ENCODE measurements at regions not wholly inside any gene's neighbourhood (a gene's known extent, or its start where the extent isn't known, plus 50 kb on each side); places are given as distances from the start of the nearest gene placed in this dataset.

- ATAC-seq (no peak), DNase-seq (ENCODE audit: low read depth in 1 of 2, low spot score in 1 of 2) (no peak), FAIRE-seq (no peak)
- Histone ChIP-seq H3K27ac (no peak overlapping the region), H3K4me1 (no peaks in the 10 kb centered on the region), H3K4me3 (no peak overlapping the region), H3K4me2 (no peak overlapping the region), H3K9me3 (no peaks in the 10 kb centered on the region)
- ChIA-PET POLR2A (no interaction called here), CTCF (interaction anchor here (1.3 kb wide), 1 partner anchor 22 kb away, joined by 4 read pairs; no protein-coding TSS in a partner anchor)
- 24% methylated on average over 3 of the region's 3 CpGs for WGBS (ENCODE audit: missing lambda C conversion rate)
- no peak for TF ChIP-seq CEBPB (IDR thresholded peaks at IDR 0.05)
- no peak for TF ChIP-seq HMGXB4 (CRISPR knock-in tag; IDR thresholded peaks at IDR 0.05; ENCODE audit: borderline replicate concordance)
- TF ChIP-seq KDM1A (IDR thresholded peaks at IDR 0.05; ENCODE audit: low read depth): no peak
- no peak for TF ChIP-seq REST (IDR thresholded peaks at IDR 0.05)
- no peak for TF ChIP-seq RFX5 (IDR thresholded peaks at IDR 0.05)
- TF ChIP-seq SREBF2 (IDR thresholded peaks at IDR 0.05): no peak
- no peak for TF ChIP-seq NFE2L2 (conservative IDR thresholded peaks at IDR 0.05; ENCODE audit: low read length)
- no peak for TF ChIP-seq TFCP2L1 (CRISPR knock-in tag; IDR thresholded peaks at IDR 0.05)
These were observed 616.2 kb upstream of the SPRY2 start for GRCh38 chr13:80957019-80957655.

- Histone ChIP-seq H3K9me3 (no peaks in the 10 kb centered on the region), H3K4me2 (no peak overlapping the region), H3K4me1 (no peaks in the 10 kb centered on the region), H3K27ac (no peak overlapping the region), H3K4me3 (no peak overlapping the region)
- DNase-seq (ENCODE audit: low read depth in 1 of 2, low spot score in 1 of 2): no peak
- no peak for ATAC-seq
- no peak for FAIRE-seq
- ChIA-PET CTCF (no interaction called here), POLR2A (no interaction called here)
- TF ChIP-seq RARB (CRISPR knock-in tag; IDR thresholded peaks at IDR 0.05) (no peak), BHLHE40 (IDR thresholded peaks at IDR 0.05; ENCODE audit: low read depth, low read length) (no peak), JUNB (IDR thresholded peaks at IDR 0.05) (no peak), CEBPB (IDR thresholded peaks at IDR 0.05) (no peak), HDAC2 (IDR thresholded peaks at IDR 0.05) (no peak), POLR2A (IDR thresholded peaks at IDR 0.05; ENCODE audit: low read length) (no peak), POLR2AphosphoS2 (conservative IDR thresholded peaks at IDR 0.05; ENCODE audit: low read length) (no peak), SMC3 (IDR thresholded peaks at IDR 0.05) (no peak), KDM1A (IDR thresholded peaks at IDR 0.05; ENCODE audit: low read depth) (no peak), FOXS1 (CRISPR knock-in tag; IDR thresholded peaks at IDR 0.05) (no peak), ZFP36 (IDR thresholded peaks at IDR 0.05; ENCODE audit: borderline replicate concordance, partially characterized antibody) (no peak), MAFK (IDR thresholded peaks at IDR 0.05; ENCODE audit: partially characterized antibody) (no peak), HOXB5 (CRISPR knock-in tag; IDR thresholded peaks at IDR 0.05) (no peak), CHD4 (IDR thresholded peaks at IDR 0.05; ENCODE audit: borderline replicate concordance) (no peak), ZC3H11A (IDR thresholded peaks at IDR 0.05) (no peak), JUN (IDR thresholded peaks at IDR 0.05) (no peak), MAX (IDR thresholded peaks at IDR 0.05) (no peak), NR3C1 (IDR thresholded peaks at IDR 0.05) (no peak)
These were observed 614.6 kb upstream of the SPRY2 start for GRCh38 chr13:80955501-80955900.

All from A549 (cell line).